RPMI8226 (cell line): ENCODE measurements at regions not wholly inside any gene's neighbourhood (a gene's known extent, or its start where the extent isn't known, plus 50 kb on each side); places are given as distances from the start of the nearest gene placed in this dataset.

Source experiments
- DNase-seq: peaks from one replicate; pipeline ENCODE4 v3.0.0-alpha.2; 2015

- no peak for DNase-seq
Measured at GRCh38 chr1:69479734-69480133, 88.0 kb upstream of the LRRC7 start.

- DNase-seq: no peak
Measured at GRCh38 chr1:69483246-69483645, 84.5 kb upstream of the LRRC7 start.

GRCh38 chr1:69485616-69486015 lies 82.1 kb upstream of the LRRC7 start:
- DNase-seq: no peak

GRCh38 chr1:69491416-69491815 lies 76.3 kb upstream of the LRRC7 start:
- no peak for DNase-seq

- no peak for DNase-seq
Measured at GRCh38 chr1:69492286-69492685, 75.4 kb upstream of the LRRC7 start.

- no peak for DNase-seq
Measured at GRCh38 chr1:69494221-69494620, 73.5 kb upstream of the LRRC7 start.

GRCh38 chr1:69497441-69498221 lies 70.1 kb upstream of the LRRC7 start:
- no peak for DNase-seq

- no peak for DNase-seq
Measured at GRCh38 chr1:69498711-69499110, 69.0 kb upstream of the LRRC7 start.

- no peak for DNase-seq
Measured at GRCh38 chr1:69499203-69499803, 68.4 kb upstream of the LRRC7 start.

GRCh38 chr1:69502991-69503390 lies 64.7 kb upstream of the LRRC7 start:
- DNase-seq: peak; percentile 3

- no peak for DNase-seq
Measured at GRCh38 chr1:69504730-69505252, 62.9 kb upstream of the LRRC7 start.

- DNase-seq: no peak
Measured at GRCh38 chr1:69506311-69506710, 61.4 kb upstream of the LRRC7 start.

- DNase-seq: no peak
Measured at GRCh38 chr1:69506721-69507120, 61.0 kb upstream of the LRRC7 start.

- no peak for DNase-seq
Measured at GRCh38 chr1:69510026-69510425, 57.7 kb upstream of the LRRC7 start.

GRCh38 chr1:69511426-69512192 lies 56.1 kb upstream of the LRRC7 start:
- DNase-seq: no peak

- DNase-seq: no peak
Measured at GRCh38 chr1:69513601-69514000, 54.1 kb upstream of the LRRC7 start.
